CD14-positive monocyte (primary cell): ENCODE measurements at regions not wholly inside any gene's neighbourhood (a gene's known extent, or its start where the extent isn't known, plus 50 kb on each side); places are given as distances from the start of the nearest gene placed in this dataset.

Experiments used
- DNase-seq, 3 donors: peaks; one replicate each; pipeline ENCODE4 v3.0.0-alpha.2; 2011 to 2022
- H2AFZ ChIP-seq: 2 replicates; pipeline ENCODE4 v1.6.0; 2012; ENCODE audit warnings: mild to moderate bottlenecking, low read depth, low read length, inconsistent platforms; ENCODE audit not compliant: insufficient read depth, poor library complexity, severe bottlenecking
- H3K27ac ChIP-seq, 2 donors: 1 replicate in 1 of 2; 2 replicates in 1 of 2; pipeline ENCODE4 v1.5.1; 2012 to 2013; ENCODE audit warnings: low read length in 2 of 2, control low read depth in 1 of 2, inconsistent platforms in 1 of 2, low read depth in 1 of 2, mild to moderate bottlenecking in 1 of 2
- H3K27me3 ChIP-seq, 2 donors: one replicate each; pipeline versions ENCODE4 v1.6.0 to v1.6.1; 2011 to 2013; ENCODE audit warnings: low read length in 2 of 2; ENCODE audit not compliant: control insufficient read depth in 2 of 2, insufficient read depth in 2 of 2
- H3K36me3 ChIP-seq, 2 donors: replicated peaks in 1 of 2; 1 replicate in 1 of 2; 2 replicates in 1 of 2; pipeline versions ENCODE4 v1.5.1 to v1.6.1; 2012 to 2013; ENCODE audit warnings: low read length in 2 of 2, control low read depth in 1 of 2, inconsistent platforms in 1 of 2, mild to moderate bottlenecking in 1 of 2; ENCODE audit not compliant: insufficient read depth in 2 of 2, control insufficient read depth in 1 of 2
- H3K4me1 ChIP-seq, 2 donors: 1 replicate in 1 of 2; 2 replicates in 1 of 2; pipeline versions ENCODE4 v1.5.1 to v1.6.1; 2012 to 2013; ENCODE audit warnings: low read length in 2 of 2, control low read depth in 1 of 2, inconsistent platforms in 1 of 2, mild to moderate bottlenecking in 1 of 2, moderate library complexity in 1 of 2; ENCODE audit not compliant: insufficient read depth in 2 of 2, control insufficient read depth in 1 of 2
- H3K4me2 ChIP-seq: replicated peaks from 2 replicates; pipeline ENCODE3; 2012; ENCODE audit warnings: low read length, moderate library complexity, mild to moderate bottlenecking; ENCODE audit not compliant: poor library complexity, severe bottlenecking; ENCODE audit errors: extremely low read depth
- H3K4me3 ChIP-seq, 3 experiments: fragments of 200-600 bp in 1 of 3; sonication (generic) in 1 of 3; replicated peaks in 1 of 3; 1 replicate in 2 of 3; 2 replicates in 1 of 3; pipeline ENCODE4 v1.5.1; 2011 to 2013; ENCODE audit warnings: low read length in 3 of 3, mild to moderate bottlenecking in 3 of 3, control low read depth in 2 of 3, low read depth in 2 of 3, inconsistent platforms in 1 of 3, moderate library complexity in 1 of 3
- H3K79me2 ChIP-seq: 2 replicates; pipeline ENCODE4 v1.6.0; 2012; ENCODE audit warnings: mild to moderate bottlenecking, control low read depth, inconsistent platforms, low read length, moderate library complexity; ENCODE audit not compliant: insufficient read depth
- H3K9ac ChIP-seq: 2 replicates; pipeline ENCODE4 v1.6.0; 2017; ENCODE audit warnings: low read length, mild to moderate bottlenecking; ENCODE audit not compliant: insufficient read depth, poor library complexity, severe bottlenecking
- H3K9me3 ChIP-seq, 2 donors: replicated peaks in 1 of 2; 1 replicate in 1 of 2; 2 replicates in 1 of 2; pipeline versions ENCODE4 v1.5.1 to v1.6.1; 2012 to 2013; ENCODE audit warnings: low read length in 2 of 2, control low read depth in 1 of 2; ENCODE audit not compliant: control insufficient read depth in 1 of 2, insufficient read depth in 1 of 2
- H4K20me1 ChIP-seq: 2 replicates; pipeline ENCODE4 v1.6.0; 2012; ENCODE audit warnings: mild to moderate bottlenecking, low read length, control low read depth, moderate library complexity; ENCODE audit not compliant: insufficient read depth
- H3K27ac Mint-ChIP-seq, 7 donors: one replicate each; pipeline ENCODE4 v1.8.0; 2020; ENCODE audit warnings: mild to moderate bottlenecking in 7 of 7, mixed read lengths in 7 of 7, moderate library complexity in 6 of 7, inconsistent platforms in 2 of 7
- H3K27me3 Mint-ChIP-seq, 3 donors: one replicate each; pipeline ENCODE4 v1.8.0; 2021 to 2022; ENCODE audit warnings: low read depth in 3 of 3, mild to moderate bottlenecking in 3 of 3, mixed read lengths in 3 of 3, moderate library complexity in 3 of 3, inconsistent platforms in 1 of 3
- H3K36me3 Mint-ChIP-seq, 2 donors: one replicate each; pipeline ENCODE4 v1.8.0; 2020; ENCODE audit warnings: mixed read lengths in 2 of 2, inconsistent platforms in 1 of 2, mild to moderate bottlenecking in 1 of 2
- H3K4me1 Mint-ChIP-seq: one replicate; pipeline ENCODE4 v1.8.0; 2020; ENCODE audit warnings: mild to moderate bottlenecking, mixed read lengths
- H3K4me3 Mint-ChIP-seq, 2 donors: one replicate each; pipeline ENCODE4 v1.8.0; 2020; ENCODE audit warnings: mild to moderate bottlenecking in 2 of 2, mixed read lengths in 2 of 2, moderate library complexity in 1 of 2
- H3K9me3 Mint-ChIP-seq, 7 donors: one replicate each; pipeline ENCODE4 v1.8.0; 2020 to 2022; ENCODE audit warnings: mixed read lengths in 7 of 7, mild to moderate bottlenecking in 6 of 7, moderate library complexity in 6 of 7, inconsistent platforms in 2 of 7
- CTCF ChIP-seq: fragments of 200-600 bp; IDR thresholded peaks from one replicate; pipeline ENCODE4 v1.8.0; 2022; ENCODE audit warnings: antibody characterized with exemption, mild to moderate bottlenecking
- WGBS: methylation state at CpG from one replicate; pipeline ENCODE4 v1.1.5; 2013; ENCODE audit warnings: missing lambda C conversion rate; ENCODE audit not compliant: insufficient coverage; 5-methylcytosine and 5-hydroxymethylcytosine counted together
- intact Hi-C, 2 donors: fragments of 100-400 bp; cut with micrococcal nuclease; formaldehyde crosslinking; loops; one replicate each; pipeline versions ENCODE4 v1.15.0 to v1.15.1; 2023

GRCh38 chr12:85369365-85370154 lies 89.5 kb downstream of the ALX1 start:
- Mint-ChIP-seq H3K27ac (no peak overlapping the region), H3K36me3 (no peaks in the 10 kb centered on the region), H3K9me3 (peaks cover 0 to 2% (median 0%) of the 10 kb centered on the region in 7 donors), H3K4me3 (no peak overlapping the region), H3K27me3 (peaks cover 0 to 3% (median 1%) of the 10 kb centered on the region in 3 donors), H3K4me1 (no peaks in the 10 kb centered on the region)
- Histone ChIP-seq H3K27me3 (no peaks in the 10 kb centered on the region), H3K36me3 (no peaks in the 10 kb centered on the region), H3K9ac (no peak overlapping the region), H2AFZ (no peak overlapping the region), H3K79me2 (no peaks in the 10 kb centered on the region), H3K4me2 (no peak overlapping the region), H3K4me1 (no peaks in the 10 kb centered on the region), H3K9me3 (no peaks in the 10 kb centered on the region), H3K27ac (no peak overlapping the region), H3K4me3 (no peak overlapping the region), H4K20me1 (no peaks in the 10 kb centered on the region)
- no peak for TF ChIP-seq CTCF
- WGBS = no CpG with 5 or more reads among the region's 4 CpGs
- intact Hi-C loops = no loop called here
- DNase-seq = no peak

- no peak for DNase-seq
- no peak overlapping the region for H3K9ac ChIP-seq
- no peak overlapping the region for H3K4me3 ChIP-seq
- WGBS = no CpG with 5 or more reads among the region's 4 CpGs
- no peaks in the 10 kb centered on the region for H3K4me1 ChIP-seq
- intact Hi-C loops = no loop called here
- H3K9me3 ChIP-seq = no peaks in the 10 kb centered on the region
- no peaks in the 10 kb centered on the region for H4K20me1 ChIP-seq
- H3K36me3 ChIP-seq = no peaks in the 10 kb centered on the region
- no peak overlapping the region for H3K4me2 ChIP-seq
- no peak overlapping the region for H3K27ac ChIP-seq
- Mint-ChIP-seq H3K27ac (no peak overlapping the region), H3K4me1 (no peaks in the 10 kb centered on the region), H3K9me3 (no peaks in the 10 kb centered on the region), H3K36me3 (no peaks in the 10 kb centered on the region), H3K4me3 (no peak overlapping the region), H3K27me3 (peaks cover 0 to 1% (median 0%) of the 10 kb centered on the region in 3 donors)
- H2AFZ ChIP-seq = no peak overlapping the region
- H3K27me3 ChIP-seq = no peaks in the 10 kb centered on the region
- no peaks in the 10 kb centered on the region for H3K79me2 ChIP-seq
- TF ChIP-seq CTCF = no peak
Measured at GRCh38 chr12:85373045-85373444, 93.0 kb downstream of the ALX1 start.
